HCT116 (cell line): ENCODE measurements at regions not wholly inside any gene's neighbourhood (a gene's known extent, or its start where the extent isn't known, plus 50 kb on each side); places are given as distances from the start of the nearest gene placed in this dataset.

Source experiments
- CTCF ChIP-seq, 3 experiments: fragments of 200-600 bp in 1 of 3; sonication (generic) in 1 of 3; IDR thresholded peaks in 2 of 3; conservative IDR thresholded peaks in 1 of 3; 2 replicates each; pipeline ENCODE4 v1.5.1; 2012 to 2017; ENCODE audit warnings: low read depth in 2 of 3, low read length in 2 of 3, antibody characterized with exemption in 1 of 3, borderline replicate concordance in 1 of 3, control low read depth in 1 of 3, mild to moderate bottlenecking in 1 of 3, mixed read lengths in 1 of 3, mixed run types in 1 of 3, moderate library complexity in 1 of 3; ENCODE audit not compliant: insufficient read depth in 1 of 3
- POLR2A ChIP-seq: IDR thresholded peaks from 2 replicates; pipeline ENCODE4 v1.7.0; 2011; ENCODE audit warnings: borderline replicate concordance; ENCODE audit not compliant: insufficient read depth, insufficient read length; ENCODE audit errors: extremely low read depth
- POLR2AphosphoS5 ChIP-seq: IDR thresholded peaks from 2 replicates; pipeline ENCODE4 v1.6.1; 2011; ENCODE audit warnings: mild to moderate bottlenecking, low read depth, low read length, moderate library complexity
- SP1 ChIP-seq: IDR thresholded peaks from 2 replicates; pipeline ENCODE4 v1.6.1; 2012; ENCODE audit warnings: low read depth
- SRF ChIP-seq: IDR thresholded peaks from 2 replicates; pipeline ENCODE4 v1.6.1; 2012; ENCODE audit warnings: low read depth
- YY1 ChIP-seq: IDR thresholded peaks from 2 replicates; pipeline ENCODE4 v1.6.1; 2011; ENCODE audit warnings: low read length, low read depth, moderate library complexity, mild to moderate bottlenecking; ENCODE audit not compliant: insufficient replicate concordance; ENCODE audit errors: extremely low read depth

DNA sequence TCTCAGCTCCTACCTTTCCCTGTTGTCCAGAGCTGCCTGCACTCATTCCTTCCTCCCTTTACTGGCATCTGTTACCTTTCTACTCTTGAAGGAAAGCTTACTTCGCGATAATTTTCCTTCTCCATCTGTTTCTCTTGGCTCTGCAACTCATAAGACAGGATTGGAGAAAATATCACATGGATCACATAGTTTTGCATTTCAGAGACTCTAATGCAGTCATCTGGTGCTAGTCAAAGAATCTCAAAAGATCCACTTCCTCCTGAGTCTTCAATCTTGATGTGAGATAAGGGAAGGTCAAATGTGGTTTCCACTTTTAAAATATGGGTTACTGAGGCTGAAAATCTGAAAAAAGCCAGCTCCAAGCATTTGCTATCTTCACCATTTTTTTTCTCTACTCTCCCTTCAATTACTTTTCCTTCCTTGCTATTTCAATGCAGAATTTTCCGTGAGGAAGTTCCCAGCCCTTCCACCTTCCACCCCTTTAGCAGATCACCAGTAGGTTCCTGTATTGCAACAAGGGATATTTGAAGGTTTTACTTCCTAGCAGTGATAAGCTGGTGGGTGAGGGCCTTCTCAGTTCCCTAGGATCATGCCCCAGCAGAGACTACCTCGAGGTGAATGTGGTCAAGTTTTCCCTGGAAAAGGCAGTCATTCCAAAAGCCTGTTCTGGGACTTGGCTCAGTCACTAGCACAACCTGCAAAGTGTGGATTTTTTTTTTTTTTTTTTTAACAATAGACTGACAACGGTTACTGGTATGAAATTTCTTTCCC is 62.8 kb upstream of the LRRC1 start:
- TF ChIP-seq POLR2AphosphoS5 (no peak), SRF (no peak), POLR2A (no peak), CTCF (IDR thresholded peaks at IDR 0.05 in 2 of 3, conservative IDR thresholded peaks at IDR 0.05 in 1 of 3; ENCODE audit: borderline replicate concordance in 1 of 3, insufficient read depth in 1 of 3, low read depth in 2 of 3, low read length in 2 of 3) (no peak), YY1 (no peak), SP1 (no peak)
